Loucy (cell line): ENCODE measurements at regions not wholly inside any gene's neighbourhood (a gene's known extent, or its start where the extent isn't known, plus 50 kb on each side); places are given as distances from the start of the nearest gene placed in this dataset.

Experiments
- H2AFZ ChIP-seq: fragments of 200-600 bp; sonication (generic); 2 replicates; pipeline ENCODE4 v1.6.0; 2016; ENCODE audit warnings: antibody characterized with exemption, mild to moderate bottlenecking, low read length, moderate library complexity
- H3F3A ChIP-seq: fragments of 200-600 bp; 2 replicates; pipeline ENCODE4 v1.6.0; 2016; ENCODE audit warnings: antibody characterized with exemption, low read depth, mild to moderate bottlenecking
- H3K27me3 ChIP-seq: fragments of 200-600 bp; sonication (generic); 2 replicates; pipeline ENCODE4 v1.6.1; 2014; ENCODE audit warnings: low read length, mild to moderate bottlenecking; ENCODE audit not compliant: insufficient read depth, poor library complexity, severe bottlenecking
- H3K36me3 ChIP-seq: fragments of 200-600 bp; sonication (generic); 2 replicates; pipeline ENCODE4 v1.6.1; 2016; ENCODE audit warnings: low read length; ENCODE audit not compliant: insufficient read depth
- H3K4me1 ChIP-seq: fragments of 200-600 bp; sonication (generic); 2 replicates; pipeline ENCODE4 v1.5.1; 2014; ENCODE audit warnings: low read length, mild to moderate bottlenecking; ENCODE audit not compliant: insufficient read depth, poor library complexity, severe bottlenecking
- H3K4me2 ChIP-seq: fragments of 200-600 bp; sonication (generic); 2 replicates; pipeline ENCODE4 v1.6.0; 2014; ENCODE audit warnings: antibody characterized with exemption, low read length, low read depth, mild to moderate bottlenecking; ENCODE audit not compliant: poor library complexity, severe bottlenecking
- H3K4me3 ChIP-seq: fragments of 200-600 bp; sonication (generic); 2 replicates; pipeline ENCODE4 v1.5.1; 2014; ENCODE audit warnings: low read length, mild to moderate bottlenecking, mixed read lengths; ENCODE audit not compliant: poor library complexity, severe bottlenecking
- H3K79me2 ChIP-seq: fragments of 200-600 bp; sonication (generic); 2 replicates; pipeline ENCODE4 v1.6.1; 2014; ENCODE audit warnings: low read length; ENCODE audit not compliant: insufficient read depth
- H3K9ac ChIP-seq: fragments of 200-600 bp; sonication (generic); 2 replicates; pipeline ENCODE4 v1.6.0; 2014; ENCODE audit warnings: mild to moderate bottlenecking, low read depth, low read length, moderate library complexity; ENCODE audit not compliant: poor library complexity, severe bottlenecking
- H3K9me2 ChIP-seq: fragments of 200-600 bp; sonication (generic); replicated peaks from 2 replicates; pipeline ENCODE4 v1.6.1; 2016; ENCODE audit warnings: low read depth, low read length, mixed read lengths
- H3K9me3 ChIP-seq: fragments of 200-600 bp; sonication (generic); 2 replicates; pipeline ENCODE4 v1.6.1; 2014; ENCODE audit warnings: mild to moderate bottlenecking, antibody characterized with exemption, low read length, low read depth; ENCODE audit not compliant: insufficient read depth
- H4K20me1 ChIP-seq: fragments of 200-600 bp; sonication (generic); 2 replicates; pipeline ENCODE4 v1.6.0; 2014; ENCODE audit warnings: antibody characterized with exemption, low read length, mild to moderate bottlenecking; ENCODE audit not compliant: insufficient read depth, poor library complexity, severe bottlenecking
- CTCF ChIP-seq: fragments of 200-600 bp; sonication (generic); conservative IDR thresholded peaks from 2 replicates; pipeline ENCODE4 v1.5.1; 2014; ENCODE audit warnings: mild to moderate bottlenecking, antibody characterized with exemption, low read length
- EZH2phosphoT487 ChIP-seq: fragments of 200-600 bp; IDR thresholded peaks from 2 replicates; pipeline ENCODE4 v1.6.1; 2018; ENCODE audit warnings: antibody characterized with exemption, mild to moderate bottlenecking, moderate library complexity, borderline replicate concordance

DNA sequence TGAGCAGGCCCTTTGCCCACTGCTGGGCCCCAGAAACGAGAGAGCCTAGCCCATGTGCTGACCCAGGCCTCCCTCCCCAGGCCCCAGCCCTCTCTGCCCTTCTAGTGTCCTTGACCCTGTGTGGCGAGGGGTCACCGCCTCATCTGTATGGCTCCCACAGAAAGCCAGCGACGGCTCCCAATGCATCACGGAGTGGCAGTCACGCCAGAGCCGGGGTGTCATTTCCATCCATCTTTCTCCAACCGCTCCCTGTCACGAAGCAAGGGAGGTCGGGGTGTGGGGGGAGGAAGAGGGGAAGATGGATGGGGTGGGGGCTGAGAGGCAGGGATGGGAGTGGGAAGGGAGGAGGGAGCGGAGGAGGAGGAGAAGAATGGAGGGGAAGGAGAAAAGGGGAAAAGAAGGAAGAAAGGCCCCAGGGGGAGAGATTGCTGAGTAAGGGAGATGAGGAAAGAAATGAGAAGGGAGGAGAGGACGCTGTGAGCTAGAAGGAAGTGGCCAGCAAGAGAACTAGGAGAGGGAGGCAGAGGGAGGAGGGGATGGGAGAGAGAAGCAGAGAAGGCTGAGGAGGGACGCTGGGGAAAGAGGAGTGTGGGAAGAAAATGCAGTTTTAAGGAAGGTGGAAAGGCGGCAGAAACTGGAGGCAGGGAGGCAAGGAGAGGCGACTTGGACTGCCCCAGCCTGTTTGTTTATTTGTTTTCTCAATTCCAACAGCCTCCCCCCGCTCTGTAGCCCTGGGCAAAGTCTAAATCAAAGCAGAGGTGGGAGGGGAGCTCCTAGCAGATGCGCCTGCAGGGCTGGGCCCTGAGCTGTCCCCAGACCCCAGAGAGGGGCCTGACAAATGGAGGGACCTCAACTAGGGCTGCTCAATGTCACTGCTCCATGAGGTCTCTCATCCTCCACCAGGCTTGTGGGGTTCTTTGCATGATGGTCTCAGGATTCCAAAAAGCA, 75.5 kb upstream of the LHX5 start:
- Histone ChIP-seq H3K4me2 (no peak overlapping the region), H2AFZ (no peak overlapping the region), H3K4me3 (no peak overlapping the region), H3K9me3 (no peaks in the 10 kb centered on the region), H3K79me2 (no peaks in the 10 kb centered on the region), H4K20me1 (no peaks in the 10 kb centered on the region), H3K9ac (no peak overlapping the region), H3F3A (no peaks in the 10 kb centered on the region), H3K4me1 (no peaks in the 10 kb centered on the region), H3K27me3 (no peaks in the 10 kb centered on the region), H3K36me3 (no peaks in the 10 kb centered on the region), H3K9me2 (no peaks in the 10 kb centered on the region)
- TF ChIP-seq EZH2phosphoT487 (no peak), CTCF (no peak)

GRCh38 chr12:113537751-113538087, 66.0 kb upstream of the LHX5 start:
- Histone ChIP-seq H3K4me3 (no peak overlapping the region), H3K9ac (no peak overlapping the region), H3K79me2 (no peaks in the 10 kb centered on the region), H4K20me1 (no peaks in the 10 kb centered on the region), H3K9me2 (no peaks in the 10 kb centered on the region), H3F3A (no peaks in the 10 kb centered on the region), H2AFZ (no peak overlapping the region), H3K4me1 (no peaks in the 10 kb centered on the region), H3K27me3 (no peaks in the 10 kb centered on the region), H3K36me3 (no peaks in the 10 kb centered on the region), H3K4me2 (no peak overlapping the region), H3K9me3 (peaks cover 6% of the 10 kb centered on the region; the same call in 1 of the 2 replicates)
- TF ChIP-seq EZH2phosphoT487 (no peak), CTCF (no peak)

DNA sequence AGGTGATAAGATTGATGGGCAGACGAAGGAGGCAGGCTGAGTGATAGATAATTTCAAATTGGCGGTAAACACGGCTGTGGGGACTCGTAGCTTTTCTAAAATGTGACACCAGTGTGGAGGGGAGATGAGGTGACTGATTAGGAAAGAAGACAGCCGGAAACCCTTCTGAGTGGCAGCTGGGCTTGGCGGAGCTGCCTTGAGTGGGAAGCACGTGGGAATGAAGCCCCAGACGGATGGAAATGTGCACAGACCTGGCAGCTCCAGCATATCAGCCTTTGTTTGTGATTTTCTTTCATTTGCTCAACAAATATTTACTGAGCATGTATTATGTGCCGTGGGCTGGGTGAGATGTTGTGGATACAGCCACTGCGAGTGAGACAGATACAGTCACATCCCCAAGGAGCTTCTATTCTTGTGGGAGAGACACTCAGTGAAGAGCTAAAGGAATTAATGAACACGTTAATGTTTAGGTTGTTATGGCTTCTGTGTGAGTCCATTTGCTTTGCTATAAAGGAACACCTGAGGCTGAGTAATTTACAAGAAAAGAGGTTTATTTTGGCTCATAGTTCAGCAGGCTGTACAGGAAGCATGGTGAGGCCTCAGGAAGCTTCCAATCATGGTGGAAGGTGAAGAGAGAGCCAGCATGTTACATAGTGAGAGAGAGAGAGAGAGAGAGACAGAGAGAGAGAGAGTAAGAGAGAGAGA, 65.5 kb upstream of the LHX5 start:
- no peak overlapping the region for H3K9ac ChIP-seq
- no peaks in the 10 kb centered on the region for H3K27me3 ChIP-seq
- no peak overlapping the region for H3K4me2 ChIP-seq
- no peaks in the 10 kb centered on the region for H3K36me3 ChIP-seq
- H4K20me1 ChIP-seq, result no peaks in the 10 kb centered on the region
- H2AFZ ChIP-seq, result no peak overlapping the region
- no peak for TF ChIP-seq CTCF
- TF ChIP-seq EZH2phosphoT487, result no peak
- no peaks in the 10 kb centered on the region for H3F3A ChIP-seq
- peaks cover 7% of the 10 kb centered on the region; the same call in 1 of the 2 replicates for H3K9me3 ChIP-seq
- H3K4me1 ChIP-seq, result no peaks in the 10 kb centered on the region
- no peak overlapping the region for H3K4me3 ChIP-seq
- no peaks in the 10 kb centered on the region for H3K9me2 ChIP-seq
- no peaks in the 10 kb centered on the region for H3K79me2 ChIP-seq
